ENCODE measurements at regions not wholly inside any gene's neighbourhood (a gene's known extent, or its start where the extent isn't known, plus 50 kb on each side); places are given as distances from the start of the nearest gene placed in this dataset.
A peak's percentile ranks its signal among the peaks of the same experiment; 100 is the strongest.

DNA sequence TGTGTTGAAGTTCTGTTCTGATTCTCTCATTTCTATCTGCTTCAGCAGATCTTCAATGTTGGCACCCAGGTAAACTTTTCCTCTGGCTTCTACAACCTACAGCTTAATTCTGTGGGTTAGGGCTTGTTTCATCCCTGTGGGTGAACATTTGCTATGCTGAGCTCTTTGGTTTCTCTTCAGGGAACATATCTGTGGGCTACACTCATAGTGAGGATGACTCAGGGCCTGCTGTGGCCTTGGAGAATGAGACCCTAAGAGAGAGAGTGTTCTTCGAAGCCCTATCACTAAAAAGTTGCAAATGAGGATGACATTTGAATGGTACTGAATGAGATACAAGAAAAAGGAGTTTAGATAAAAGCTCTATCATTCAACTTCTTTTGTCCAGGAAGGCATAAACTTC is 346.2 kb upstream of the CBLB start:
- DNase-seq (ENCODE audit: low read depth in 2 of 2): peak in 1 of 2 donors; percentile 3

DNA sequence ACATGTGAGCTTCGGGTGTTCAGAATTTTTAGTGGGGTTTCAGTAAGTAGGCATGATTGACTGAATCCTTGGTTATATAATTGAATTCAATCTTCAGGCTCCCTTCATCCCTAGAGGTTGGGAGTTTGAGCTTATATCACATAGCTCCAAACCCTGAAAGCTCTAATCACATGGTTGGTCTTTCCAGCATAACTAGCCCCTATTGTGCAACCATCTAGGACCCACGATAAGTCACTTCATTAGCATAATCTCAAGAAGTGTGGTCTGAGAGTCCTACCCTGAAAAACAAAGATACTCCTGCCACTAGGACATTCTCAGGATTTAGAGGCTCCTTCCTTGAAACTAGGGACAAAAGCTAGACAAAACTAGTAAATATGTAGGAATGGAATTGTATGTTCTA is 348.9 kb upstream of the CBLB start:
- no peak for DNase-seq (ENCODE audit: low read depth in 2 of 2)

- no peak for DNase-seq (ENCODE audit: low read depth in 2 of 2)
Measured at GRCh38 chr3:106227068-106227467, 358.3 kb upstream of the CBLB start.

DNA sequence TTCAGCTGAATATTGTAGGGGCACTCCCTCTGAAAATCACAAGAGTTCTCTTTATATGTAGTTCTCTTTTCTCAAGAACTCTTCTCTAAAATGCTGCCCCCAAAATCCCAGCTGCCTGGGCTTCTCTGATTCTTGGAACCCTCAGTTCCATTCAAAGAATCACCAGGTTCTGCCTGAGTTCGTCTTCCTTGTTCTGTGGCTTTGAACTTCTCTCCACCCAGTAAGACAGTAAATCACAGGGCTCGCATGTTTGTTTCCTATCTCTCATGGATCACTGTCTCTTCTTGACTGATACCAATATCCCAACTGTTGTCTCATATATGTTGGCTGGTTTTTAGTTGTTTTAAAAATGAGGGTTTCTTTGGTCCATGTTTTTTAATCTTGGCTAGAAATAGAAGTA is 359.5 kb upstream of the CBLB start:
- DNase-seq (ENCODE audit: low read depth in 2 of 2): no peak

DNA sequence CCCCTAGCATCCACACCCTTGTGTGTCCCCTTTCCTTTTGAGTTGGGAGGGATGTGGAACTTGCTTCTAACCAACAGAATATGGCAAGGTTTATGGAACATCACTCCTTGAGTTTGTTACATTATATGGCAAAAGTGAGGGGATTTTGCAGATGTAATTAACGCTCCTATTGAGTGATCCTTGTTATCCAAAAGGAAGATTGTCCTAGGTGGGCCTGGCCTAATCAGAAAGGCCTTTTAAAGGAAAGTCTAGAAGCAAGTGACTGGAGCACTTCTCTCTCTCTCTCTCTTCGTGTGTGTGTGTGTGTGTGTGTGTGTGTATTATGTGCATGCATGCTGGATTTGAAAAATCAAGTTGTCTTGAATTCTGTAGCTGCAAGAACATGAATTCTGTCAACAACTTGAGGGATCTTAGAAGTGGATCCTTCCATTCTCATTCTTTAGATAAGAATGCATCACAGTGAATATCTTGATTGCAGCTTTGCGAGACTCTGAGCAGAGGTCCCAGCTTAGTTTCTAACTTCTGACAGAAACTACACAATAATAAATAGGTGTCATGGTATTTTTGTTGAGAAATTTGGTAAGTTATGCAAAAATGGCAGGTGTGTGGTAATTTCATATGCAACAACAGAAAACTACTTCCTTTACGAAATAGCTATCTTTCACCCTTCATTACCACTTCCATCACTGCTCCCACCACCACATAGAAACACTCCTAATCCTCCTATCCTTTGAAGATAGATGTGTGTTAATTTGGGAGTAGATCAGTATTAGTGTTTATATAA is 360.9 kb upstream of the CBLB start:
- no peak for DNase-seq (ENCODE audit: low read depth in 2 of 2)

- no peak for DNase-seq (ENCODE audit: low read depth in 2 of 2)
Measured at GRCh38 chr3:106231086-106231485, 362.3 kb upstream of the CBLB start.

DNA sequence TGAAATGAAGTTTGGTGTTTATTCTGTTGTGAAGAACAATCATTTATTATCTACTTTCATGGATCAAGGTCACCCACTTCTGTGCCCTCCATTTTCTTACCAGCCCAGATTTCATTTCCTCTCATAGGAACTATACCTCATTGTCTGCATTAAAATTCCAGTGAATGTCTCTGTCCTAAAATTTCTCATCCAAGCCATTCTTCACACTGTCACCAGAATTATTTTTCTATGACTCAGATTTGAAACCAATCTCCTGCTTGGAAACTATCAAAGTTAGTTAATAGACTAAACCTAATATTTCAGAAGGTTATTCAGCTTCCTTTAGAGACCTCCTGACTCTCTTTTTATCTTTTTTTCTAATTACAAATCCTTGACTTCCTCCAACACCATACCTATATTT is 364.1 kb upstream of the CBLB start:
- no peak for DNase-seq (ENCODE audit: low read depth in 2 of 2)

- DNase-seq (ENCODE audit: low read depth in 2 of 2): no peak
Measured at GRCh38 chr3:106239195-106239697, 370.4 kb upstream of the CBLB start.

- no peak for DNase-seq (ENCODE audit: low read depth in 2 of 2)
Measured at GRCh38 chr3:106241593-106241992, 372.8 kb upstream of the CBLB start.

- no peak for DNase-seq (ENCODE audit: low read depth in 2 of 2)
Measured at GRCh38 chr3:106242781-106243180, 374.0 kb upstream of the CBLB start.

GRCh38 chr3:106245400-106245799 is 376.6 kb upstream of the CBLB start:
- DNase-seq (ENCODE audit: low read depth in 2 of 2): no peak

DNA sequence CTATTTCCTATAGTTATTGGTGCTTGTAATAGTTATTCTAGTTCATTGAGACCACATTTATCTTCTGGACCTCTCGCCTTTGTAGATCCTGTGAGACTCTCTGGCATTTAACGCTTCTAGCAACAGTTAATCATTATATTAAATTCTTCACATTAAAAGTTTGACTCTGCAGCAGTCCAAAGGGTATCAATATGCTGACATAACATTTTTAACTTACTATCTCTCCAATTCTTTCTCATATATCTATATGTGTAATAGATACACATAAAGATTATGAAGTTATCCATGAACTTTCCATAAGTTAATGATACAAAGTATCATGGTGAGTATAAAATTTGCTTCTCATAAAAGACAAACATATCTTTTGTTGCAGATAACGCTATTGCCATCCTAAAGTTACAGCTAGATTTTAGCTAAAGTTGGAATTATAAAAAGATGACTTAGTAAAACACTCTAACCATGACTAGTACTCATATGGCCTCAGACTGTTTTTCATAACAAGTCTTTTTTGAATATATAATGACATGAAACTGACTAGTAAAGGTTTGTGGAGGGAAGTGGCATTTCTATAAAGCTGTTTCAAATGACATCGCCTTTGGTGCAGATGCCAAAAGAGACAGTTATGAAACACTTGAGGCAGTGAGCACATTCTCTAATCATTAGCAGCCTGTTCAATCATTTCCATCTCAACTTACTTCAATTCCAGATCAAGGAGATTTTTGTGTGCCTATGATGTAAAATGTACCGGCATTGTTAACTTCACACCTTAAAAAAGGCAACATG is 379.3 kb upstream of the CBLB start:
- no peak for DNase-seq (ENCODE audit: low read depth in 2 of 2)

DNA sequence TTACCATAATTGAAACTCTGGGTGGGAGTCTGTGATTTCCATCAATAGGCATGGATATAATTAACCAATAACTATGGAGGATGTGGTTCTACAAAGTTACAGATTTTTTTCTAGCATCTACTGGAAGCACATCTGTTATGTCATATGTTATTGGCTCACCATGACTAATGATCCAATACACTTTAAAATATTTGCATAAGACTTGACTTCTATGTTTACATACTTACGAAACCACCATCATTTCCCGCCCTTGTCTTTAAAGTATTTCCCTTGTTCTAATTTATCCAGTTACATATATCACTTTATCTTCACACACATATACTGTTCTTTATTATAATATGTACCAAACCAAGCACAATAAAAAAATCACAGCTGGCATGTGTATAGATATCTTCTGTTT is 380.3 kb upstream of the CBLB start:
- no peak for DNase-seq (ENCODE audit: low read depth in 2 of 2)

- no peak for DNase-seq (ENCODE audit: low read depth in 2 of 2)
Measured at GRCh38 chr3:106249981-106250380, 381.2 kb upstream of the CBLB start.

DNA sequence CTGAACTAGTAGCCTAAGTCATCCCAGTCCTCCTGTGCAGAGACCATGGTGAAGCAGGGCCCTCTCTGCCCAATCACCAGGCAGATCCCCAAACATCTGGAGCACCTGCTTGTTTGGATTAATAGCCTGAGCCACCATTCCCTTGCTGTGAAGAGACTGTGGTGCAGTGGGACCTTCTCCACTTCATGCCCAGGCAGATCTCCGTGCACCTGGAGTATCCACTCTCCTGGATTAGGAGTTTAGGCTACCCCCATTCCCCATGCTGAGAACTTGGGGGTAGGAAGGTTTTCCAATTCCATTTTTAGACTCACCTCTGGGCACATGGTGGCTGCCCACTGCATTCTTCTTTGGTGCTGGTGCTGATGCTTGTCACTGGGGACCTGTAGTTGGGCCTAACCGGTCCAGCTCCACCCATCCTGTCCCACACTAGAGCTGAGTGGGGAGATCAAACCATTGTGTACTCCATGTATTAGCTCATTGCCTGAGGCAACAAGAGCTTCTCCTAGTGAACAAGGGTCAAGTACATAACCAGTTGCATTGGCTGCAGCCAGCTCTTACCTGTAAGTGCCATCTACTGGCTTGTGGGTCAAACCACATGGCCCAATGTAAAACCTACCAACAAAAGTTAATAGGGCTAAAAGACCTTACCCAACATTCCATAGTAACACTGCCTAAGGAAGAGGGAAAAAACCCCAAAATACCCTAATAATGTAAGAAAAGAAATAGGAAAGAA is 382.5 kb upstream of the CBLB start:
- no peak for DNase-seq (ENCODE audit: low read depth in 2 of 2)

DNA sequence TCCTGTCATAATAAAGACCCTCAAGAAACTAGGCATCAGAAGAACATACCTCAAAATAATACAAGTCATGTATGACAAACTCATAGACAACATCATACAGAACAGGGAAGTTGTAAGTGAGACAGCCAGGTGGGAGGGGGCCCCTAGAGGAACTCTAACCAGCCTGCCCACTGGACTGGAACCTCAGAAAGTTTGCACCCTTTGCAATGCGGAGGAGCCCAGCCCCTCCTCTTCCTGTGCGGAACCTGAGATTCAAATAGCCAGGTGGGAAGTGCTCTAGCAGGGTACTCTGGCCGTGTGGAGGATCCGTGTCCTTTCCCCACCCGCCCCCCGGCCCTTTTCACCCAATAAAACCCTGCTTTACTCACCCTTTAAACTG is 387.0 kb upstream of the CBLB start:
- DNase-seq (ENCODE audit: low read depth in 2 of 2): no peak

DNA sequence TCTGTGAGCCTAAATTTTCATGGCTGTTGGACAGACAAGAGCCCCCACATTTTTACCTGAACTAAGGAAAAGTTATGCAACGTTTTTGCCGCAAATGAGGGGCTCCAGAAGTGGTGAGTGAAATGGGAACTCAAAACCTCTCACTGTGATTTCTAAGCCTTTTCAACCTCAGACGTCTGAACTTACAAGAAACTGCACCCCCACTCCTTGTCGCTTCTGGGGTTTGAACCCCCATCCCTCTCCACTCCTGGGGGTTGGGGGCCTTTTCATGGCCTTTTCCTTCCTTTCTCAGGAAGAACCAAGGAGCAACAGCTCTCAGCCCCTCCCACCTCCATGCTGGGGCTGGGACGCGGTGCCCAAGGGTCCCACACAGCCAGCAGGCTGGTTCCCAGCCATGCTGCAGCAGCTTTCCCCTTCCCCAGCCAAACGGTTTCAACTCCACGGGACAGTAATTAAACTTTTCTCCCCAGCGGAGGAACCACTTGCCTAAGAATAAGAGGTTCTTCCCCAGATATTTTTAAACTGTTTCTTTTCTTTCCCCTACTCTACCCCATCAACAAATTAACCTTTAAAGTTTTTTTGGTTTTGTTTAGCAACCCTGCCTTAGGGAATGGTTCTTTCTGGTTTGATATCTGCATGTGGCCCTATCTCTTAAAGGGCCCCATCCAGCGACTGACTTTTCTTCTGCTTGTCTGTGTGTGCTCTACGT is 387.6 kb upstream of the CBLB start:
- DNase-seq (ENCODE audit: low read depth in 2 of 2): no peak

GRCh38 chr3:106257172-106257571 is 388.4 kb upstream of the CBLB start:
- DNase-seq (ENCODE audit: low read depth in 2 of 2): no peak

- no peak for DNase-seq (ENCODE audit: low read depth in 2 of 2)
Measured at GRCh38 chr3:106261396-106261795, 392.6 kb upstream of the CBLB start.

DNA sequence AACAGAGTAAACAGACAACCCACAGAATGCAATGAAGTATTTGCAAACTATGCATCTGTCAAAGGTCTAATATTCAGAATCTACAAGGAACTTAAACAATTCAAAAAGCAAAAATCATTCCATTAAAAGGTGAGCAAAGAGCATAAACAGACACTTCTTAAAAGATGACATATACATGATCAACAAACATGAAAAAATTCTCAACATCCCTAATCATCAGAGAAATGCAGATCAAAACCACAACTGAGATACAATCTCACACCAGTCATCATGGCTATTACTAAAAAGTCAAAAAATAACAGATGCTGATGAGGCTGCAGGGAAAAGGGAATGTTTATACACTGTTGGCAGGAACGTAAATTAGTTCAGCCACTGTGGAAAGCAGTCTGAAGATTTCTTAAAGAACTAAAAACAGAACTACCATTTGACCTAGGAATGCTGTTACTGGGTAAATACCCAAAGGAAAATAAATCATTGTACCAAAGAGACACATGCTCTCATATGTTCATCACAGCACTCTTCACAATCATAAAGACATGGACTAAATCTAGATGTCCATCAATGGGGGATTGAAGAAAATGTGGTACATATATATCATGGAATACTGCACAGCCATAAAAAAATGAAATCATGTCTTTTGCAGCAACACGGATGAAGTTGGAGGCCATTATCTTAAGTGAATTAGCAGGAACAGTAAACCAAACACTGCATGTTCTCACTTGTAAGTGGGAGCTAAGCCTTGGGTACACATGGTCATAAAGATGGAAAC is 393.3 kb upstream of the CBLB start:
- DNase-seq (ENCODE audit: low read depth in 2 of 2): no peak

GRCh38 chr3:106263011-106263410 is 394.2 kb upstream of the CBLB start:
- no peak for DNase-seq (ENCODE audit: low read depth in 2 of 2)
